ENCODE measurements at regions not wholly inside any gene's neighbourhood (a gene's known extent, or its start where the extent isn't known, plus 50 kb on each side); places are given as distances from the start of the nearest gene placed in this dataset.
A peak's percentile ranks its signal among the peaks of the same experiment; 100 is the strongest.
"Not testable (repeated sequence)": the region's sequence is repeated elsewhere in the genome, so short reads cannot be mapped to it uniquely, and the experiment has no call there.

DNA sequence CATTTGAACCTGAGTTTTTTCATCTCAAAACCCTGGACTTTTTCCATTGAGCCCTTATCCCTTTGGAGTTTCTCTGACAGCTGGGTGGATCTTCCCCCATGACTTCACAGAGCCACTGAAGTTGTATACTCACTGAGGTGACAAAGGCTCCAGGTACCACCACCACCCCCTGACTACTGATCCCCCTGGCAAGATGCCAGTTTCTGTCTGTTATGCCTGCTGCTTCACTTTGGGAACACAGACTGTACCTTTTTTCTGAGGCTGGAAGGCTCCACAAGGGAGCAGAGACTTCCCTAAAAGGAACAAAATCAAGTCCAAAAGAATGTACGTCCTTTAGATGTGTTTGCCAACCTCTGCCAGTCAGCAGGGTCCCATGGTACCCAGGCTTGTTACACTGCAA, 160.3 kb upstream of the JADE1 start:
- Histone ChIP-seq H3K36me3 (ENCODE audit: control insufficient read depth in 1 of 2, insufficient read depth in 2 of 2, low read length in 1 of 2) (no peaks in the 10 kb centered on the region), H3K27ac (ENCODE audit: low read depth in 1 of 2, low read length in 2 of 2) (no peak overlapping the region), H3K4me3 (ENCODE audit: low read length in 2 of 2) (no peak overlapping the region), H3K9me3 (ENCODE audit: control insufficient read depth, low read length) (peaks cover 1% of the 10 kb centered on the region), H3K4me1 (ENCODE audit: control insufficient read depth in 1 of 2, insufficient read depth in 2 of 2, low read length in 2 of 2) (peaks cover 2 to 4% of the 10 kb centered on the region in 2 donors), H3K27me3 (ENCODE audit: control insufficient read depth in 1 of 2, insufficient read depth in 2 of 2, low read length in 1 of 2) (no peaks in the 10 kb centered on the region)
- DNase-seq (no peak), ATAC-seq (ENCODE audit: low FRiP score) (peak; percentile 41)
- WGBS, 2 donors: 6 to 13% methylated on average over 1 of the region's 1 CpG
- intact Hi-C loops (cut with DNase I): no loop called here

DNA sequence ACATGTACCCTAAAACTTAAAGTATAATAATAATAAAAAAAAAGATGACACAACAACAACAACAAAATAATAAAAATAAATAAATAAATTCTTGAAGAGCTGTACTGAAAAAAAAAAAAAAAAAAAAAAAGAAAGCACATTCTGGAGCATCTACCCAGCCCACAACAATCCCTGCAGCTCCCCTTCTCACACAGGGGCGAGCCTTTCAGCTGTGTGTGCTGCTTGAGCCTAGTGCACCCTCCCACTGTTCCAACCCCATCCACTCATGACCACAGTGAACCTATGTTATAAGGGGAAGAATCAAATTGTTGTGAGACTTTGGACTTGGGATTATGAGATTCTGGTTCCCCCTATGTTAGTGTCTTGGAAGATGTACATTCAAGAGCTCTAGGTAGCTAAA, 161.5 kb upstream of the JADE1 start:
- ATAC-seq (ENCODE audit: low FRiP score): no peak
- H3K27me3 ChIP-seq (ENCODE audit: control insufficient read depth in 1 of 2, insufficient read depth in 2 of 2, low read length in 1 of 2): no peaks in the 10 kb centered on the region
- WGBS, 2 donors: 98 to 100% methylated on average over 1 of the region's 1 CpG
- H3K4me1 ChIP-seq (ENCODE audit: control insufficient read depth in 1 of 2, insufficient read depth in 2 of 2, low read length in 2 of 2): peaks cover 2 to 4% of the 10 kb centered on the region in 2 donors
- H3K36me3 ChIP-seq (ENCODE audit: control insufficient read depth in 1 of 2, insufficient read depth in 2 of 2, low read length in 1 of 2): no peaks in the 10 kb centered on the region
- H3K9me3 ChIP-seq (ENCODE audit: control insufficient read depth, low read length): no peaks in the 10 kb centered on the region
- no peak overlapping the region for H3K4me3 ChIP-seq (ENCODE audit: low read length in 2 of 2)
- intact Hi-C loops (cut with DNase I): no loop called here
- H3K27ac ChIP-seq (ENCODE audit: low read depth in 1 of 2, low read length in 2 of 2): no peak overlapping the region
- DNase-seq: no peak

DNA sequence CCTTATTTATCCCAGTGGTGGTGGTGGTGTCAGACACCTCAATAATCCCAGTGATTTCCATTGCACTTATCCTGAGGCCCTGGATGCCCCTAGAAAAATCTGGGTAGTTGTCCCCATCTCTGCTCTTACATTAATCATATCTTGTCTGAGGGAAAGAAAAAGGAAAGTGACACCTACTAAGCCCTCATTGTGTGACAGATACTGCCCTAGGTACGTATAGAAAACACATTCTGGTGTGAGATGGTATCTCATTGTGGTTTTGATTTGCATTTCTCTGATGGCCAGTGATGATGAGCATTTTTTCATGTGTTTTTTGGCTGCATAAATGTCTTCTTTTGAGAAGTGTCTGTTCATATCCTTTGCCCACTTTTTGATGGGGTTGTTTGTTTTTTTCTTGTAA, 162.6 kb upstream of the JADE1 start:
- 83% methylated on average over 1 of the region's 1 CpG for WGBS, 2 donors
- H3K36me3 ChIP-seq (ENCODE audit: control insufficient read depth in 1 of 2, insufficient read depth in 2 of 2, low read length in 1 of 2); H3K27me3 ChIP-seq (ENCODE audit: control insufficient read depth in 1 of 2, insufficient read depth in 2 of 2, low read length in 1 of 2); H3K4me1 ChIP-seq (ENCODE audit: control insufficient read depth in 1 of 2, insufficient read depth in 2 of 2, low read length in 2 of 2); H3K27ac ChIP-seq (ENCODE audit: low read depth in 1 of 2, low read length in 2 of 2); H3K4me3 ChIP-seq (ENCODE audit: low read length in 2 of 2); H3K9me3 ChIP-seq (ENCODE audit: control insufficient read depth, low read length); DNase-seq; ATAC-seq (ENCODE audit: low FRiP score); intact Hi-C loops (cut with DNase I): not testable (repeated sequence)

DNA sequence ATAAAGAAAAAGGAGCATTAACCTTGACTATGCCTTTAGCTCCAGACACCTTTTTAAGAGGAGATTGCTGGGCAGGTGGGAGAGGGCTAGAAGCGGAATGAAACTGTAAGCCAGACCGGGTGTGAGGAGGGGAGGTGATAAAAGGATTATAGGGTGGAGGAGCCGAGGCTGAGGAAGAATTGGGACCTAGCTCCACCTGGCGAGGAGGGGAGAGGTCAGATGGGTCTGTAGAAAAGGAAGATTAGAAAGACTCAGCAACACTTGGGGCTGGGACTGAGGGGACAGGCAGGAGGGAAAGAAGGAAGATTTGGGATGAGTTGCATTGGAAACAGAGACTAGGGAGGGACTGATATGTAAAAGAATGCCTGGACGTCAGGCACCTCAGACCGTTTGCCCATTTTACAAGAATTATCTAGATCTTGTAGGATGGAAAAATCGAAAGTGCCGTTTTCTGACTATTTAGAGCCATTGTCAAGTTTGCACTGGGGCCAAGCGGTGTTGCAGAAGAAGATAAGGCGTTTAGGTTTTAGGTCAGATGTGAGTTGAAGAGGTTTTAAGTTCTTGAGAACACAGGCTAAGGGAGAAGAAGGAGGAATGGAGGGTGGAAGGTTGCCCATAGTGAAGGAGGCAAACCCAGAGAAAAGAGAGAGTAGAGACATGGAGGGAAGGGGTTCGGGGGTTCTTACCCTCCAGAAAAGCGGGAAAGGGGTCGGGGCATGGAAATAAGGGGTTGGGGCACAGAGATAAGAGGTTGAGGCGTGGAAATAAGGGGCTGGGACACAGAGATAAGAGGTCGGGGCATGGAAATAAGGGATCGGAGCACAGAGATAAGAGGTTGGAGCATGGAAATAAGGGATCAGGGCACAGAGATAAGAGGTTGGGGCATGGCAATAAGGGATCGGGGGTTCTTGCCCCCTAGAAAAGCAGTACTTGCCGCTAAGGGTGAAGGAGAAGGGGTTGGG, 164.5 kb upstream of the JADE1 start:
- ATAC-seq (ENCODE audit: low FRiP score); intact Hi-C loops (cut with DNase I); DNase-seq; H3K36me3 ChIP-seq (ENCODE audit: control insufficient read depth in 1 of 2, insufficient read depth in 2 of 2, low read length in 1 of 2); H3K4me1 ChIP-seq (ENCODE audit: control insufficient read depth in 1 of 2, insufficient read depth in 2 of 2, low read length in 2 of 2); H3K27me3 ChIP-seq (ENCODE audit: control insufficient read depth in 1 of 2, insufficient read depth in 2 of 2, low read length in 1 of 2); H3K9me3 ChIP-seq (ENCODE audit: control insufficient read depth, low read length); H3K4me3 ChIP-seq (ENCODE audit: low read length in 2 of 2); H3K27ac ChIP-seq (ENCODE audit: low read depth in 1 of 2, low read length in 2 of 2): not testable (repeated sequence)
- 87 to 89% methylated on average over 18 of the region's 18 CpGs for WGBS, 2 donors

DNA sequence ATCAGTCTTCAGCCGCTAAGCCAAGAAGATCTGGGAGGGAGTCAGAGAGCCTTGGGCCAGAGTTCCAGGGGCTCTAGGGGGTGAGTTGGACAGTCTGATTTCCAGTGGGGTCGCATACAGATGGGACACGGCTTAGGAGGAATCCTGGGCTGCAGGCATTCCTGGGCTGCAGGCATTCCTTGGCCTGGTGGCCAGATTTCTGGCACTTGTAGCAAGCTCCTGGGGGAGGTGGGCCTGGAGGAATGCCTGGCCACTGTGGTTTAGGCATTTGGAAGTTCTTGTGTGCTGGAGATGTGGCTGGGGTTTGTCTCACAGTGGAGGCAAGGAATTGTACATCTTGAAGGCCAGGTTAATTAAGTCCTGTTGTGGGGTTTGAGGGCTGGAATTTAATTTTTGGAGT, 165.4 kb upstream of the JADE1 start:
- H3K4me3 ChIP-seq (ENCODE audit: low read length in 2 of 2); H3K27me3 ChIP-seq (ENCODE audit: control insufficient read depth in 1 of 2, insufficient read depth in 2 of 2, low read length in 1 of 2); H3K36me3 ChIP-seq (ENCODE audit: control insufficient read depth in 1 of 2, insufficient read depth in 2 of 2, low read length in 1 of 2); ATAC-seq (ENCODE audit: low FRiP score); H3K4me1 ChIP-seq (ENCODE audit: control insufficient read depth in 1 of 2, insufficient read depth in 2 of 2, low read length in 2 of 2); intact Hi-C loops (cut with DNase I); DNase-seq; H3K9me3 ChIP-seq (ENCODE audit: control insufficient read depth, low read length); H3K27ac ChIP-seq (ENCODE audit: low read depth in 1 of 2, low read length in 2 of 2): not testable (repeated sequence)
- WGBS, 2 donors: 84 to 91% methylated on average over 3 of the region's 3 CpGs

DNA sequence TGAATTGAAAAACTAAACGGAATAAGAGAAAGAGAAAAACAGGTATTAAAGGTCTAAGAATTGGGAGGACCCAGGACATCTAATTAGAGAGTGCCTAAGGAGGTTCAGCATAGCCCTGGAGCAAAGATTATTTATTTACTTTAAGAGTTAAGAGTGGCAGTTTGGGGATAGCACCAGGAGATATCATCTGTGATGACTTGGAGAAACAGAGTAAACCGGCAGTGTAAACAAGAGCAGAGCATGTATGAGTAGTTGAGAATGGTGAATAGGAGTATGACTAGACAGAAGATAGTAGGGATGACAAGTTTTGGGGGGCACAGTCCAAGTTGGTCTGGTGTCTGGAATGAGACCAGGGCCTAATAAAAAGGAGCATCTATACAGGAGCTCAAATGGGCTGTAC, 167.9 kb upstream of the JADE1 start:
- H3K4me1 ChIP-seq (ENCODE audit: control insufficient read depth in 1 of 2, insufficient read depth in 2 of 2, low read length in 2 of 2); H3K27me3 ChIP-seq (ENCODE audit: control insufficient read depth in 1 of 2, insufficient read depth in 2 of 2, low read length in 1 of 2); H3K9me3 ChIP-seq (ENCODE audit: control insufficient read depth, low read length); H3K4me3 ChIP-seq (ENCODE audit: low read length in 2 of 2); H3K36me3 ChIP-seq (ENCODE audit: control insufficient read depth in 1 of 2, insufficient read depth in 2 of 2, low read length in 1 of 2); intact Hi-C loops (cut with DNase I); ATAC-seq (ENCODE audit: low FRiP score); DNase-seq; H3K27ac ChIP-seq (ENCODE audit: low read depth in 1 of 2, low read length in 2 of 2): not testable (repeated sequence)
- WGBS, 2 donors: 96 to 98% methylated on average over 2 of the region's 2 CpGs

DNA sequence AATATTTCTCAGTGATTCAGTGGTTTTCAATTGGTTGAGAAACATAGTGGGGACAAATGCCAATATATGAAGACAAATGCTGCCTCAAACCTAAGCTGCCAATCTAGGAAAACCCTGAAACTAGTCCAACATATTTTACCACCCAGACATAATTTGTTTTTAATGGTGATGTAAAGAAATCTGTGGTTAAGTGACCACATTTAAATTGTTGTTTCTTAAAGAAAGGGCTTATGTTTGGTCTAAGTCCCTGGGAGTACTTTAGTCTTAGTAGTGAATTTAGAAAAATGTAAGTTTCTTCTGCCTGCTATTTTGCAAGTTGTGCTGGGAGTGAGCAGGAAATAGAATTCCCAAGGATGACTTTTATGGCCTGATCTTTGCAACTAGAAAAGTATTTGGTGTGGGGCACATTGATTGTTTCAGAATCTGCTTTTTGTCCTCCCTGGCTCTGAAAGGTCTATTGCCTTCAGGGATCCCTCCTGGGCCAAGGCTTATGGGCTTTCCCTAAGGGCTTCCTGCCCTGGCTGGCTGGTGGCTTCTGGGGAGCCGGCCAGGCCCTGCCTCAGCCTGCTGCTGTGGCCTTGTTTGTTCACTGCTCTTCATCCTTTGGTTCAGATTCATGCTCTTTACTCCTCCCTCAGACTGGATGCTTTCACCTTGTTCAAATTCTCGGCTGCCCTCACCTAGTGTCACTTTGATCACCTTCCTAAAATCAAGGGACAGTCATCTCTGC, 169.8 kb upstream of the JADE1 start:
- Histone ChIP-seq H3K27ac (ENCODE audit: low read depth in 1 of 2, low read length in 2 of 2) (peak overlapping the region in 1 of 2 donors; percentile 78), H3K27me3 (ENCODE audit: control insufficient read depth in 1 of 2, insufficient read depth in 2 of 2, low read length in 1 of 2) (no peaks in the 10 kb centered on the region), H3K4me1 (ENCODE audit: control insufficient read depth in 1 of 2, insufficient read depth in 2 of 2, low read length in 2 of 2) (peaks cover 0 to 3% of the 10 kb centered on the region in 2 donors), H3K36me3 (ENCODE audit: control insufficient read depth in 1 of 2, insufficient read depth in 2 of 2, low read length in 1 of 2) (no peaks in the 10 kb centered on the region), H3K4me3 (ENCODE audit: low read length in 2 of 2) (no peak overlapping the region), H3K9me3 (ENCODE audit: control insufficient read depth, low read length) (no peaks in the 10 kb centered on the region)
- WGBS, 2 donors: 22 to 29% methylated on average over 2 of the region's 2 CpGs
- DNase-seq (no peak), ATAC-seq (ENCODE audit: low FRiP score) (no peak)
- intact Hi-C loops (cut with DNase I): no loop called here

DNA sequence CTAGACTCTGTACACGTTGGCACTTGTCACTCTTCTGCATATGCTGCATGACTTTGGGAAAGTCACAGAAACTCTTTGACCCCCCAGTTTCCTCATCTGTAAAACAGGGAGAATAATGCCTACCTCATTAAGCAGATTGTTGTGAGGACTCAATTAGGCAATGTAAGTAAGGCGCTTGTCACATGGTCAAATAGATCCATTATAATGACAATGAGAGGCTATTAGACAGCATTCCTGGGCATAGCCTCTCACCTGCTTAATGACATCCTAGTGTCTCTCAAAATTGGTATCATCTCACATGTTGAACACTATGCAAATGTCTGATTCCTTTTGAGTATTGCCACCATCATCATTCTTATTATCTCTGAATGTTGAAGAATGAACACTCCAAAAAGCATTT, 172.6 kb upstream of the JADE1 start:
- WGBS, 2 donors: 90 to 93% methylated on average over 2 of the region's 2 CpGs
- Histone ChIP-seq H3K4me3 (ENCODE audit: low read length in 2 of 2) (no peak overlapping the region), H3K4me1 (ENCODE audit: control insufficient read depth in 1 of 2, insufficient read depth in 2 of 2, low read length in 2 of 2) (peaks cover 0 to 3% of the 10 kb centered on the region in 2 donors), H3K27ac (ENCODE audit: low read depth in 1 of 2, low read length in 2 of 2) (no peak overlapping the region), H3K9me3 (ENCODE audit: control insufficient read depth, low read length) (no peaks in the 10 kb centered on the region), H3K27me3 (ENCODE audit: control insufficient read depth in 1 of 2, insufficient read depth in 2 of 2, low read length in 1 of 2) (no peaks in the 10 kb centered on the region), H3K36me3 (ENCODE audit: control insufficient read depth in 1 of 2, insufficient read depth in 2 of 2, low read length in 1 of 2) (no peaks in the 10 kb centered on the region)
- ATAC-seq (ENCODE audit: low FRiP score): no peak
- DNase-seq: no peak
- intact Hi-C loops (cut with DNase I): no loop called here
